ENCODE measurements at regions not wholly inside any gene's neighbourhood (a gene's known extent, or its start where the extent isn't known, plus 50 kb on each side); places are given as distances from the start of the nearest gene placed in this dataset.

DNA sequence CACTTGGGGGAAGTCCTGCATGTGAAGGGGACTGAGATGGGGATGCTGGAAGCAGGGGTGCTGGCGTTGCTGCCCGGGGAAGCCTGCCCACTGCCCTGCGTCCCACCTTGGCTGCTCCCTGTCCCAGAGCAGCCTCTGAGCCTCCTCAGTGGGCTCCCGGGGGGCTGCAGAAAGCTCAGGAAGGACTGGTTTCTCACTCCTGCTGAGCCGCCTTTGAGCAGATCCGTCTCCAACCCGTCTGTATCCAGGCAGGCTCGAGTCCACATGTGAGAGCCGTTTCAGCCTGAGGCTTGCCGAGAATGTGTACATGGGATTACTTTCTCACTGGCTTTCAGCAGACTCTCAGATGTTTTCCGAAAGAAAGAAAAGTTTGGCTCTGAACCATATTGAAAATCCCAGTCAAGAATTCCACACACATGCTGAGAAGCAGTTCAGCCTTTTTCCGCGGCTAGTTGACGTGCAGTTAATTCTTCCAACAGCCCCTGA is 95.3 kb upstream of the COL5A1 start:
- 16 to 25% (median 17%) methylated on average over 14 of the region's 14 CpGs for WGBS, 3 donors
- no peak for TF ChIP-seq POLR2A (IDR thresholded peaks at IDR 0.05)
- TF ChIP-seq EP300 (IDR thresholded peaks at IDR 0.05): no peak
- TF ChIP-seq, protein P1, sequence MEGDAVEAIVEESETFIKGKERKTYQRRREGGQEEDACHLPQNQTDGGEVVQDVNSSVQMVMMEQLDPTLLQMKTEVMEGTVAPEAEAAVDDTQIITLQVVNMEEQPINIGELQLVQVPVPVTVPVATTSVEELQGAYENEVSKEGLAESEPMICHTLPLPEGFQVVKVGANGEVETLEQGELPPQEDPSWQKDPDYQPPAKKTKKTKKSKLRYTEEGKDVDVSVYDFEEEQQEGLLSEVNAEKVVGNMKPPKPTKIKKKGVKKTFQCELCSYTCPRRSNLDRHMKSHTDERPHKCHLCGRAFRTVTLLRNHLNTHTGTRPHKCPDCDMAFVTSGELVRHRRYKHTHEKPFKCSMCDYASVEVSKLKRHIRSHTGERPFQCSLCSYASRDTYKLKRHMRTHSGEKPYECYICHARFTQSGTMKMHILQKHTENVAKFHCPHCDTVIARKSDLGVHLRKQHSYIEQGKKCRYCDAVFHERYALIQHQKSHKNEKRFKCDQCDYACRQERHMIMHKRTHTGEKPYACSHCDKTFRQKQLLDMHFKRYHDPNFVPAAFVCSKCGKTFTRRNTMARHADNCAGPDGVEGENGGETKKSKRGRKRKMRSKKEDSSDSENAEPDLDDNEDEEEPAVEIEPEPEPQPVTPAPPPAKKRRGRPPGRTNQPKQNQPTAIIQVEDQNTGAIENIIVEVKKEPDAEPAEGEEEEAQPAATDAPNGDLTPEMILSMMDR (IDR thresholded peaks at IDR 0.05): no peak
- Histone ChIP-seq H3K9me3 (no peaks in the 10 kb centered on the region), H3K36me3 (no peaks in the 10 kb centered on the region), H3K4me3 (no peak overlapping the region), H3K4me1 (ENCODE audit: insufficient read depth) (peaks cover 6% of the 10 kb centered on the region), H3K27ac (no peak overlapping the region), H3K27me3 (no peaks in the 10 kb centered on the region)
- intact Hi-C loops (cut with DNase I): no loop called here
- no peak for DNase-seq

GRCh38 chr9:134546746-134547145 is 94.9 kb upstream of the COL5A1 start:
- H3K9me3 ChIP-seq: no peaks in the 10 kb centered on the region
- H3K4me1 ChIP-seq (ENCODE audit: insufficient read depth): peaks cover 6% of the 10 kb centered on the region
- 85 to 89% (median 85%) methylated on average over 10 of the region's 10 CpGs for WGBS, 3 donors
- intact Hi-C loops (cut with DNase I): no loop called here
- no peak for TF ChIP-seq POLR2A (IDR thresholded peaks at IDR 0.05)
- TF ChIP-seq, protein P1 (IDR thresholded peaks at IDR 0.05): no peak
- no peak for TF ChIP-seq EP300 (IDR thresholded peaks at IDR 0.05)
- H3K36me3 ChIP-seq: no peaks in the 10 kb centered on the region
- no peak overlapping the region for H3K4me3 ChIP-seq
- H3K27ac ChIP-seq: no peak overlapping the region
- H3K27me3 ChIP-seq: no peaks in the 10 kb centered on the region
- no peak for DNase-seq

DNA sequence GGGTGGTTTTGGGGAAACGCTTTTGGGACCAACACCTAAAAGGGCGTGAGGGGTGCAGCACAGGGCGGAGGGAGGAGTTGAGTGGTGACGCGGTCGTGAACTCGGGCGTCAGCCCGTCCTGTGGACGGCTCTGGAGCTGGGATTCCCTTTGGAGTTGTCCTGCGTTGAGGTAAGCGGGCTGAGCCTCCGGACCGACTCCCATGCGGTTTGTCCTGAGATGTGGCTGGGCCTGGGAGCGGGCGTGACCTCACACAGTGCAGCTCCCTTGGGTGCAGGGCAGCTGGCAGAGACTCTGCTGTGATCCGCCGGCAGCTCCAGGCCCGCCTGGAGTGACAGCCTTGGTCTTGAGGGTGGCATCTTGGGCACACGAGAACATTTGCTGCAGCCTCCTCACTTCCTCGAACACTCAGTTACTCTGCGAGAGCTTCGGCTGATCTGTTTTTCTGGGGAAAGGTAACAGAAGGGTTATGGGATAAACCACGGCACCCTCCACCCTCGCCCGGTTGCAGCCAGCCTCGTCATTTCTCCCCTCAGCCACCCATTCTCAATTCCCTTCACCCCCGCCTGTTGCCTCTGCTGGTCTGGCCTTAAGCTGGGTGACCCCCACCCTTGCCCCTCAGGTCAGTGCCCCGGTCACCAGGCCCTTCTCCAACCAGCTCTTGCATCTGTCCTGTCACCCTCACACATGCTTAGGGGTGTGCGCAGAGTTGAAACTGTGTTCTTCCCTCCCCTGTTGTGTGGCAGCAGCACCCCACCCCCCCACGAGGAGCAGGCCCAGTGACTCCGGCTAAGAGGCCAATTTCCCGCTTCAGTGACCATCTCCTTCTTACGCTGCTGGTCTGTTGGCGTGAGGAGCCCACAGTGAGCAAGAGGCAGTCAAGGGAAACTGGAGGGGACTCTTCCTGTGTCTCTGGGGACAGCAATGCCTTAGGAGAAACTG is 94.2 kb upstream of the COL5A1 start:
- TF ChIP-seq, protein P1 (IDR thresholded peaks at IDR 0.05): no peak
- TF ChIP-seq EP300 (IDR thresholded peaks at IDR 0.05): no peak
- no peak for TF ChIP-seq POLR2A (IDR thresholded peaks at IDR 0.05)
- intact Hi-C loops (cut with DNase I): no loop called here
- H3K4me3 ChIP-seq: no peak overlapping the region
- no peaks in the 10 kb centered on the region for H3K36me3 ChIP-seq
- 88 to 97% (median 93%) methylated on average over 36 of the region's 36 CpGs for whole genome bisulfite sequencing, 3 donors
- H3K4me1 ChIP-seq (ENCODE audit: insufficient read depth): peaks cover 6% of the 10 kb centered on the region
- H3K9me3 ChIP-seq: no peaks in the 10 kb centered on the region
- no peak overlapping the region for H3K27ac ChIP-seq
- no peaks in the 10 kb centered on the region for H3K27me3 ChIP-seq
- DNase-seq: no peak

DNA sequence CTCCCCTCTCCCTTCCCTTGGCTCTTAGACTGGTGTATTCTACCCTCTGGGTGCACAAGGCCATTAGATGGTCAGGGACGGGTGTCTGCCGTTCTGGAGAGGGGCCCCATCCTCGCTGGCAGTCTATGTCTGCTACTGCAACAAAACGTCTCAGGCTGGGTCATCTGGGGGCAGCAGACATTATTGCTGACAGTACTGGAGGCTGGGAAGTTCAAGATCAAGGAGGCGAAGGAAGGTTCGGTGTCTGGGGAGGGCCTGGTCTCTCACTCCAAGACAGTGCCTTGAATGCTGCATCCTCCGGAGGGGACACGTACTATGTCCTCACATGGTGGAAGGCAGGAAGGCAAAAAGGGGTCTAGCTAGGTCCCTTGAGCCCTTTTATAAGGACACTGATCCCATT is 93.4 kb upstream of the COL5A1 start:
- Histone ChIP-seq H3K27ac (no peak overlapping the region), H3K36me3 (no peaks in the 10 kb centered on the region), H3K4me3 (no peak overlapping the region), H3K27me3 (no peaks in the 10 kb centered on the region), H3K4me1 (ENCODE audit: insufficient read depth) (peaks cover 6% of the 10 kb centered on the region), H3K9me3 (no peaks in the 10 kb centered on the region)
- 81 to 94% (median 88%) methylated on average over 7 to 8 of the region's 8 CpGs for WGBS, 3 donors
- no peak for TF ChIP-seq POLR2A (IDR thresholded peaks at IDR 0.05)
- TF ChIP-seq, protein P1 (IDR thresholded peaks at IDR 0.05): no peak
- no peak for DNase-seq
- intact Hi-C loops (cut with DNase I): no loop called here

All from ovary (tissue), 7 donors.